Lung (tissue), 11 donors: ENCODE measurements at regions not wholly inside any gene's neighbourhood (a gene's known extent, or its start where the extent isn't known, plus 50 kb on each side); places are given as distances from the start of the nearest gene placed in this dataset.

Source experiments
- ATAC-seq: fragments of 200-7000 bp; cut with Tn5 transposase; one replicate; pipeline ENCODE4 v1.9.1; 2020; ENCODE audit warnings: moderate number of reproducible peaks; ENCODE audit not compliant: insufficient read depth, low FRiP score
- DNase-seq, 3 donors: peaks; one replicate each; pipeline ENCODE4 v3.0.0-alpha.2; 2013 to 2017
- H3K27ac ChIP-seq, 2 donors: one replicate each; pipeline ENCODE4 v1.5.1; 2013; ENCODE audit warnings: mild to moderate bottlenecking in 2 of 2, moderate library complexity in 2 of 2, control low read depth in 1 of 2, inconsistent platforms in 1 of 2, low read depth in 1 of 2, low read length in 1 of 2
- H3K27me3 ChIP-seq, 3 donors: one replicate each; pipeline ENCODE4 v1.5.1; 2013; ENCODE audit warnings: low read length in 2 of 3; ENCODE audit not compliant: control insufficient read depth in 3 of 3, insufficient read depth in 3 of 3
- H3K36me3 ChIP-seq, 4 donors: one replicate each; pipeline ENCODE4 v1.5.1; 2013; ENCODE audit warnings: low read length in 4 of 4, mild to moderate bottlenecking in 1 of 4, moderate library complexity in 1 of 4; ENCODE audit not compliant: control insufficient read depth in 4 of 4, insufficient read depth in 4 of 4
- H3K4me1 ChIP-seq, 5 donors: one replicate each; pipeline ENCODE4 v1.5.1; 2013; ENCODE audit warnings: low read length in 5 of 5, mild to moderate bottlenecking in 2 of 5, moderate library complexity in 1 of 5; ENCODE audit not compliant: control insufficient read depth in 5 of 5, insufficient read depth in 5 of 5
- H3K4me3 ChIP-seq: one replicate; pipeline ENCODE4 v1.5.1; 2013; ENCODE audit warnings: mild to moderate bottlenecking, control low read depth, moderate library complexity
- H3K9ac ChIP-seq, 2 donors: one replicate each; pipeline ENCODE4 v1.5.1; 2013; ENCODE audit warnings: low read length in 2 of 2, control low read depth in 1 of 2; ENCODE audit not compliant: insufficient read depth in 1 of 2
- H3K9me3 ChIP-seq, 4 donors: one replicate each; pipeline ENCODE4 v1.5.1; 2013; ENCODE audit warnings: low read length in 3 of 4, mild to moderate bottlenecking in 1 of 4, moderate library complexity in 1 of 4; ENCODE audit not compliant: control insufficient read depth in 4 of 4, insufficient read depth in 3 of 4
- WGBS, 2 donors: extraction: QIAGEN DNeasy Blood & Tissue Kit; methylation state at CpG; one replicate each; pipeline ENCODE4 v1.1.7; 2013; 5-methylcytosine and 5-hydroxymethylcytosine counted together
- TF ChIP-seq, protein P1 (sequence below): IDR thresholded peaks from 2 replicates; pipeline ENCODE4 v1.5.1; 2012; ENCODE audit warnings: mild to moderate bottlenecking; ENCODE audit errors: control extremely low read depth, extremely low read depth
- donor health status: control.
- donor health status: control.
- donor health status: Bipolar disorder and iron deficiency.
- donor health status: healthy.
- donor health status: DM: yes; HTN: yes; CAD: no.

DNA sequence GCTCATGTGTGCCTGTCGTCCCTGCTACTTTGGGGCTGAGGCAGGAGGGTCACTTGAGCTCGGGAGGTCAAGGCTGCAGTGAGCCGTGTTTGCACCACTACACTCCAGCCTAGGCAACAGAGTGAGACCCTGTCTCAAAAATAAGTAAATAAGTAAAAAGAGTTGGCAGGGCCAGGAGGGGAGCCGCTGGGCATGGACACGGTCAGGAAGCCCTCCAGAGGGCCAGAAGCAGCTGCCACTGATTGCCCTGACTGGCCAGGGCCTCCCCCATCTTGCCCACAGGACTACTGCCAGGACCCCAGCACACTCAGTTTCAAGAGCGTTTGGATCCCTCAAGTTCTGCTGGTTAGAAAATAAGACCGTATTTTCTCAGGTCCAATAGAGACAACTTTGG lies 112.2 kb upstream of the IPO9 start:
- H3K9ac ChIP-seq: no peak overlapping the region
- DNase-seq: no peak
- no peak overlapping the region for H3K4me3 ChIP-seq
- H3K27me3 ChIP-seq: no peaks in the 10 kb centered on the region
- H3K36me3 ChIP-seq: peaks cover 0 to 9% (median 6%) of the 10 kb centered on the region in 4 donors
- TF ChIP-seq, protein P1, sequence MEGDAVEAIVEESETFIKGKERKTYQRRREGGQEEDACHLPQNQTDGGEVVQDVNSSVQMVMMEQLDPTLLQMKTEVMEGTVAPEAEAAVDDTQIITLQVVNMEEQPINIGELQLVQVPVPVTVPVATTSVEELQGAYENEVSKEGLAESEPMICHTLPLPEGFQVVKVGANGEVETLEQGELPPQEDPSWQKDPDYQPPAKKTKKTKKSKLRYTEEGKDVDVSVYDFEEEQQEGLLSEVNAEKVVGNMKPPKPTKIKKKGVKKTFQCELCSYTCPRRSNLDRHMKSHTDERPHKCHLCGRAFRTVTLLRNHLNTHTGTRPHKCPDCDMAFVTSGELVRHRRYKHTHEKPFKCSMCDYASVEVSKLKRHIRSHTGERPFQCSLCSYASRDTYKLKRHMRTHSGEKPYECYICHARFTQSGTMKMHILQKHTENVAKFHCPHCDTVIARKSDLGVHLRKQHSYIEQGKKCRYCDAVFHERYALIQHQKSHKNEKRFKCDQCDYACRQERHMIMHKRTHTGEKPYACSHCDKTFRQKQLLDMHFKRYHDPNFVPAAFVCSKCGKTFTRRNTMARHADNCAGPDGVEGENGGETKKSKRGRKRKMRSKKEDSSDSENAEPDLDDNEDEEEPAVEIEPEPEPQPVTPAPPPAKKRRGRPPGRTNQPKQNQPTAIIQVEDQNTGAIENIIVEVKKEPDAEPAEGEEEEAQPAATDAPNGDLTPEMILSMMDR: no peak
- ATAC-seq: no peak
- no peaks in the 10 kb centered on the region for H3K9me3 ChIP-seq
- peaks cover 18 to 59% (median 45%) of the 10 kb centered on the region in 5 donors for H3K4me1 ChIP-seq
- WGBS, 2 donors: 93% methylated on average over 7 of the region's 7 CpGs
- peak overlapping the region in 1 of 2 donors; percentile 33 for H3K27ac ChIP-seq

DNA sequence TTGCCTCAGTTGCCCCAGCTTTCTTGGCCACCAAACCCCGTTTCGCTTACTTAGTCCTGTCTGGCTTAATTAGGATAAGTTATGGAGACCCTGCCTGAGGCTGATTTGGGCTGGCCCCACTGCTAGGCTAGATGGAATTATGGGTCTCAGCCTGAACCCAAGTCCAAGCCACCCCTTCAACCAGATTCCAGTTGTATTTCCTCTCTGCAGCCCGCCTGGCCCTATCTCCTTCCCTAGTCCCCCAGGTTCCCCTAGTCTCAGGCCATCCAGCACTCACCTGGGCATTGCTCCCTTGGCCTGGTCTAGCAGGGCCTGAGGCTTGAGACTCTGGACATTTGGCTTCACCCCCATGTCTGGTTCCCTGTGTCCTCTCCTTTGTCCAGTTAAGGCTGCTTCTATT lies 111.7 kb upstream of the IPO9 start:
- Histone ChIP-seq H3K4me1 (peaks cover 18 to 61% (median 40%) of the 10 kb centered on the region in 5 donors), H3K4me3 (no peak overlapping the region), H3K9ac (no peak overlapping the region), H3K27me3 (no peaks in the 10 kb centered on the region), H3K9me3 (no peaks in the 10 kb centered on the region), H3K27ac (peak overlapping the region in 1 of 2 donors; percentile 34), H3K36me3 (peaks cover 0 to 9% (median 6%) of the 10 kb centered on the region in 4 donors)
- DNase-seq: no peak
- TF ChIP-seq, protein P1: no peak
- 95 to 96% methylated on average over 3 of the region's 3 CpGs for WGBS, 2 donors
- no peak for ATAC-seq

DNA sequence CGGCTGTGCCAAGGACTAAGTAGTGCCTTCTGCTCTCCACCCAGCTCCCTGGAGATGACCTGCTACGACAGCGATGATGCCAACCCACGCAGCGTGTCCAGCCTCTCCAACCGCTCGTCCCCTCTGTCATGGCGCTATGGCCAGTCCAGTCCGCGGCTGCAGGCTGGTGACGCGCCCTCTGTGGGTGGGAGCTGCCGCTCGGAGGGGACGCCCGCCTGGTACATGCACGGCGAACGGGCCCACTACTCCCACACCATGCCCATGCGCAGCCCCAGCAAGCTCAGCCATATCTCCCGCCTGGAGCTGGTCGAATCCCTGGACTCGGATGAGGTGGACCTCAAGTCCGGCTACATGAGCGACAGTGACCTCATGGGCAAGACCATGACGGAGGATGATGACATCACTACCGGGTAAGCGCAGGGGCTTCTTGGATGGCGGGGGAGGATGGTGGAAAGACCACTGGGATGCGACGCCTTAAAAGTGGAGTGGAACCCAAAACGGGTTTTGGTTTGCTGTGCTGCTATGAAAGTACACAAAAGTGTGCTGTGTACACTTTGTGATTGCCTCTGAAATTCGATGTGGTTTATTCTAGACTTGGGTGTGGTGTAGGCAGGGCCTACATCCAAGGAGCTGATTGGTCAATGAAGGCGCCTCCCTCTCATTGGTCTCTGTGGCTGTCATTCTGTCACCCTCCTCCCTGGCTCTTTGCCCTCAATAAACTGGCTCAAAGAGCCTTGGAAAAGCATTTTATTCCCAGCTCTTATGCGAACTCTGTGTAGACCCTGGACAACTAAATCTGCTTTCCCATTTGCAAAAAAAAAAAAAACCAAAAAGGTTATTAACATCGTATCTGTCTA lies 110.4 kb upstream of the IPO9 start:
- TF ChIP-seq, protein P1: no peak
- Histone ChIP-seq H3K27ac (no peak overlapping the region), H3K4me3 (no peak overlapping the region), H3K9me3 (no peaks in the 10 kb centered on the region), H3K36me3 (peaks cover 0 to 9% (median 6%) of the 10 kb centered on the region in 4 donors), H3K27me3 (no peaks in the 10 kb centered on the region), H3K4me1 (peaks cover 18 to 58% (median 32%) of the 10 kb centered on the region in 5 donors), H3K9ac (no peak overlapping the region)
- peak in 2 of 3 donors; percentile 48 to 52 for DNase-seq
- 94 to 97% methylated on average over 36 of the region's 36 CpGs for WGBS, 2 donors
- no peak for ATAC-seq
